ENCODE measurements at regions not wholly inside any gene's neighbourhood (a gene's known extent, or its start where the extent isn't known, plus 50 kb on each side); places are given as distances from the start of the nearest gene placed in this dataset.

DNA sequence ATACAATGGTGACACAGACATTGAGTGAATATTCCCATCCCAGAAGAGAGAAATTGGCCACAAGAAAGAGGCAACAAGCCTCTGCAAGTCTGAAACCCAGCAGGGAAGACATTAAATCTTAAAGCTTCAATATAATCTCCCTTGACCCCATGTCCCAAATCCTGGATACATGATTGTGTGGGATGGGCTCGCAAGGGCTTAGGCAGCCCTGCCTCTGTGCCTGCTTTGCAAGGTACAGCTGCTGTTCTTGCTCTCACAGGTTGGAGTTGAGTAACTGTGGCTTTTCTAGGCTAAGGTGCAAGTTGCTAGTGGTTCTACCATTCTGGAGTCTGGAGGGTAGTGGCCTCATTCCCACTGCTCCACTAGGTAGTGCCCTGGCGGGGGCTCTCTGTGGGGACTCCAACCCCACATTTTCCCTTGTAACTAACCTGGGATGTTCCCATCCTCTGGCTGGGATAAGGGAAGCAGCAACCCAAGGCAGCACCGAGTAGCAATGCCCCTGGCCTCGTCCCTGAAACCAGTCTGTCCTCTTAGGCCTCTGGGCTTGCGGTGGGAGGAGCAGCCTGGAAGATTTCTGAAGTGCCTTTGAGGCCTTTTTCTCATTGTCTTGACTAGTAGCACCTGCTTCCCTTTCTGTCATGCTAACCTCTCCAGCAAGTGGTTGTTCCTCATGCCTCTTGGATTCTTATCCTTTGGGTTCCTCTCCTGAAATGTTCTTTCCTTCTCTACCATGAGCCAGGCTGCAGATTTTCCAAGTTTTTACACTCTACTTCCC is 90.0 kb downstream of the FAM174B start:
- TF ChIP-seq, protein P1, sequence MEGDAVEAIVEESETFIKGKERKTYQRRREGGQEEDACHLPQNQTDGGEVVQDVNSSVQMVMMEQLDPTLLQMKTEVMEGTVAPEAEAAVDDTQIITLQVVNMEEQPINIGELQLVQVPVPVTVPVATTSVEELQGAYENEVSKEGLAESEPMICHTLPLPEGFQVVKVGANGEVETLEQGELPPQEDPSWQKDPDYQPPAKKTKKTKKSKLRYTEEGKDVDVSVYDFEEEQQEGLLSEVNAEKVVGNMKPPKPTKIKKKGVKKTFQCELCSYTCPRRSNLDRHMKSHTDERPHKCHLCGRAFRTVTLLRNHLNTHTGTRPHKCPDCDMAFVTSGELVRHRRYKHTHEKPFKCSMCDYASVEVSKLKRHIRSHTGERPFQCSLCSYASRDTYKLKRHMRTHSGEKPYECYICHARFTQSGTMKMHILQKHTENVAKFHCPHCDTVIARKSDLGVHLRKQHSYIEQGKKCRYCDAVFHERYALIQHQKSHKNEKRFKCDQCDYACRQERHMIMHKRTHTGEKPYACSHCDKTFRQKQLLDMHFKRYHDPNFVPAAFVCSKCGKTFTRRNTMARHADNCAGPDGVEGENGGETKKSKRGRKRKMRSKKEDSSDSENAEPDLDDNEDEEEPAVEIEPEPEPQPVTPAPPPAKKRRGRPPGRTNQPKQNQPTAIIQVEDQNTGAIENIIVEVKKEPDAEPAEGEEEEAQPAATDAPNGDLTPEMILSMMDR (IDR thresholded peaks at IDR 0.05), result no peak
- no peaks in the 10 kb centered on the region for H3K36me3 ChIP-seq
- H3K9me3 ChIP-seq, result no peaks in the 10 kb centered on the region
- DNase-seq (no peak), ATAC-seq (no peak)
- H3K27ac ChIP-seq, result no peak overlapping the region
- no peaks in the 10 kb centered on the region for H3K27me3 ChIP-seq
- H3K4me1 ChIP-seq, result no peaks in the 10 kb centered on the region
- intact Hi-C loops (cut with DNase I), result no loop called here
- no peak overlapping the region for H3K4me3 ChIP-seq

- ATAC-seq, result no peak
- no peak for DNase-seq
- TF ChIP-seq, protein P1 (IDR thresholded peaks at IDR 0.05), result no peak
- Histone ChIP-seq H3K36me3 (no peaks in the 10 kb centered on the region), H3K4me1 (no peaks in the 10 kb centered on the region), H3K27ac (no peak overlapping the region), H3K9me3 (no peaks in the 10 kb centered on the region), H3K4me3 (no peak overlapping the region), H3K27me3 (no peaks in the 10 kb centered on the region)
- intact Hi-C loops (cut with DNase I), result no loop called here
Observed at GRCh38 chr15:92561754-92562153, 93.8 kb downstream of the FAM174B start.

DNA sequence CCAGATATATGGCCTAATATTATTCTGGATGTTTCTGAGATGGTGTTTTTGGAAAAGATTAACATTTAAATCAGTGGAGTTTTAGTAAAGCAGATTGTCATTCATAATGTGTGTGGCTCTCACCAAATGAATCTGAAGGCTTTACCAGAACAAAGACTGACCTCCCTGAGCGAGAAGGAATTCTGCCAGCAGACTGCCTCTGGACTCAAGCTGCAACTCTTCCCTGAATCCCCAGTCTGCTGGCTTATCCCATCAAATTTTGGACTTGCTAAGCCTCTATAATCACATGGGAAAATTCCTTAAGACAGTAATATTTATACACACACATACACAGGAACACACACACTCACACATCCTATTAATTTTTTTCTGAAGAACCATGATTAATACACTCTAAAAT is 102.3 kb downstream of the FAM174B start:
- no peak overlapping the region for H3K4me3 ChIP-seq
- no peaks in the 10 kb centered on the region for H3K36me3 ChIP-seq
- intact Hi-C loops (cut with DNase I), result no loop called here
- TF ChIP-seq, protein P1 (IDR thresholded peaks at IDR 0.05), result no peak
- H3K27ac ChIP-seq, result no peak overlapping the region
- no peaks in the 10 kb centered on the region for H3K9me3 ChIP-seq
- no peaks in the 10 kb centered on the region for H3K4me1 ChIP-seq
- ATAC-seq, result no peak
- no peak for DNase-seq
- no peaks in the 10 kb centered on the region for H3K27me3 ChIP-seq

DNA sequence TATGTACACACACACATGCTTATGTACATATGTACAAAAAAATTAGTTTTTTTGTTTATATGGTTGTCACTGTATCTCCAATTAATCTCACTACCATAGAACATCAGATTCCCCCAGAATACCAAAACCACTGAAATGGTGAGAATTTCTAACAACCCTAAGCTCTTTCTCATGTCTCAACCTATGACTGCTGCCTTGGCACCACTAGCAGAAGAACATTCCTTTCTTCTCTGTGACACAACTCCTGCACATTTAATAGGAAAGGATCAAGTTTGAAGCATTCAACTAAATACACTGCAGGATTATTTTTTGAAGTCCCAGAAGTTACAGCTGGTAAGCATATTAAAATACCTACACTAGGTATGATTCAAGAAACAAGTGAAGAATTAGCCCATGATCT is 109.6 kb downstream of the FAM174B start:
- DNase-seq (no peak), ATAC-seq (no peak)
- Histone ChIP-seq H3K4me3 (no peak overlapping the region), H3K27me3 (no peaks in the 10 kb centered on the region), H3K27ac (no peak overlapping the region), H3K36me3 (no peaks in the 10 kb centered on the region), H3K4me1 (peaks cover 0 to 6% of the 10 kb centered on the region in 2 donors), H3K9me3 (no peaks in the 10 kb centered on the region)
- intact Hi-C loops (cut with DNase I), result no loop called here
- TF ChIP-seq, protein P1 (IDR thresholded peaks at IDR 0.05), result no peak

DNA sequence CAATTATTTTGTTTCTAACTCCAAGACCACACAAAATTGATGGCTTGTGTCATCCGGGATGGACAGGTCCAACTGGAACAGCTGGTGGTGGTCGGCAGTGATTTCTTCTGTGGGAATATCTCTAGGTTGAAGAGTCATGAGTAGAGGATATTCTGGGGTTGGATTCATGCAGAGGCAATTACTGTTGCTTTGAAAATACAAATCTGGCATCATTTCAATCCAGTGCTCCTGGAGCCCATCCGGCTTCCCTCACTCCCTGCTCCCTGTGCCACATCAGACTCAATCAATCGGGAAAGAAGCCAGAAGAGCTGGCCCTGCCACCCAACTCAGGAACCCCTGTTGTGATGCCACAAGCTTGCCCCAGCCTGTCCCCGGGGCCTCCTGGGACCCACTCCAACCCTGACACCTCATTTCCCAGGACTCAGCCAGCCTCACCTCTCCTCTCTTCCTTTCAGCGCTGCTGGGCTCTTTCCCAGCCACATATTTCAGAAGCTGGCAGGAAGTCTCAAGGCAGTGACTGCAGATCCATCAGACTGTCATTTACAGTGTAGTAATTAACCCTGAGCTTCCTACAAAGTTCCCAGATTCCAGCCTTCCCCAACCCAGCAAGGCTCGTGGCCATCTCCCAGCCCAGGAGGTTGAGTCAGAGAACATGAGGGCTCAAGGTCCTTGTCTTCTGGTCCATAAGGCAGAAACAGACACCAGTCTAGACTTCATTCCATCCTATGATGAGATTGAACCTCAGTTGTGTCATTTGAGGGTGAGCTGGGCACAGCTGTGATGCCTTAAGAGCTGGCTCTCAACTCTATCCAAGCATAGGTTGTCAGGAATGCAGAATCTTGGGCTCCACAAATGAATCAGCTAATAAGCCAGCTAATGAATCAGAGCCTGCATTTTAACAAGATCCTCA is 114.0 kb downstream of the FAM174B start:
- peak in 1 of 4 donors; percentile 43 for DNase-seq
- no peak for ATAC-seq
- TF ChIP-seq, protein P1 (IDR thresholded peaks at IDR 0.05), result no peak
- Histone ChIP-seq H3K4me3 (no peak overlapping the region), H3K27me3 (no peaks in the 10 kb centered on the region), H3K36me3 (no peaks in the 10 kb centered on the region), H3K27ac (no peak overlapping the region), H3K4me1 (peaks cover 0 to 6% of the 10 kb centered on the region in 2 donors), H3K9me3 (no peaks in the 10 kb centered on the region)
- intact Hi-C loops (cut with DNase I), result no loop called here
